GM21619 (cell line): ENCODE measurements at regions not wholly inside any gene's neighbourhood (a gene's known extent, or its start where the extent isn't known, plus 50 kb on each side); places are given as distances from the start of the nearest gene placed in this dataset.
"Not testable (repeated sequence)": the region's sequence is repeated elsewhere in the genome, so short reads cannot be mapped to it uniquely, and the experiment has no call there.

ENCODE experiments used
- ATAC-seq: cut with Tn5 transposase; IDR thresholded peaks from one replicate; pipeline ENCODE4 v1.9.1; 2021; ENCODE audit not compliant: unreplicated experiment

DNA sequence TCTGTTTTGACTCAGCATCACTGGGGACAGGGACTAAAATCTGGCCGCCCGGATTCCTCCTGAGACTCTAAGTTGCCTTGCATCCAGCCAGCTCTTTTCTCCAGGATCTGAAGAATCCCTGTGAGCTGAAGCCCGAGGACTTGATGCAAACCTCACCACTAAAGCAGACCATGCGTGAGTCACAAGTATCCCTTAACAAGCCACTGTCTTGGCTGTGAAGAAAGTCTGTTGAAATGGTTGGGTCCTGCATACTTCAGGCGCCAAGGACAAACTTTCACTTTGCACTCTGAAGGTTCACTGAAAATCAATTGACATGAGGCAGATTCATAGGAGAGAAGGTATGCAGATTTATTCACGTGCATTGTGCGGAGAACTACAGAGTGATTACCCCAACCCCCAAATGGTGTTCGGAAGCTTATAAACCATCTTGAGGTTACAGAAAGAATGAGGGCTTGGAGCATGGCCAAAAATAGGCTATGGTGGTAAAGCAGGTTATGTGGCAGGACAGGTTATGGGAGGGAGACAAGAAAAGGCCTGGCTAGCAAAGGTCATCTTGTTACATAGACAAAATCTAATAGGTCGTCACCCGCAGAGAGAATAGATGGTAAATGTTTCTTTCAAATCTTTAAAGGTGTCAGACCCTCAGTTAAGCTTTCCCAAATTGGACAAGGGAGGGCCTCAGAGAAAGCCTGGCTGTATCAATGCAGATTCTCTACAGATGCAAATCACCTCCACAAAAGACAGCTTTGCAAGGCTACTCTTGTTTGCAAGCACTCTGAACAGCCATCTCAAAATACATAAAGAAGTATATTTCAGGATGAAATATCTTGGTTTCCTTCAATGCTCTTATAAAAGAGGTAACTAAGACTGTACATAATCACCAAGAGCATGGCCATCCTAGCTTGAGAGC is 126.3 kb upstream of the PLAAT1 start:
- no peak for ATAC-seq

DNA sequence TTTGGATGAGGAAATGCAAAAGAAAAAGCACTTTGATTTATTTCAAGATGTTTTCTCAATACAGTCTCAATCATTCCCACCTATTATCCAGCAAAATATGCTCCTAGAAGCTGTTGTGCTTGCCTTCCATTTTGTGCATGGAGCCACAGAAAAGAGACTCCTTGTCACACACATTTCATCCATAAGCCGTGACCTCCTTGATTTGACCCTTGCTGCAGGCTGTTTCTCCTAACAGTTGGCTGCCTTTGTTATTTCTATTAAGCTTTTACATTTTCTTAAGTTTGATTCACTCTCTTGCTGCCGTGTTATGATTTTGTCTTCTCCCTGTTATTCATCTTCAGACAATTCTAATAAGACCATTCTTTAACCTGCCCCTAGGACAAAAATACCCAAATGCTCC is 124.2 kb upstream of the PLAAT1 start:
- no peak for ATAC-seq

- no peak for ATAC-seq
These were observed 122.1 kb upstream of the PLAAT1 start for GRCh38 chr3:193118907-193119306.

DNA sequence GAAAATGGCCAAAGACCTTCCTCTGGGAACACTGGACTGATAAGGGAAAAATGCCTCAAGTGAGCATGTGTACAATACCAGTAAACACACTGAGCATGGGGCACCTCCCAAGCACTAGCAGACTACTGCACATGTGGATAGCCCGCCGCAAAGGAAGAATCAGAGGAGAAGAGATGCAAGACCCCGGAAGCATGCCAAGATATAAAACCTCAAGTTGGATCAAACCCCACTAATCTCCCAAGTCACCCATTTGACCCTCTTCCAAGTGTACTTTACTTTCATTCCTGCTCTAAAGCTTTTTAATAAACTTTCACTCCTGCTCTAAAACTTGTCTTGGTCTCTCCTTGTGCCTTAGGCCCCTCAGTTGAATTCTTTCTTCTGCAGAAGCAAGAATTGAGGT is 121.1 kb upstream of the PLAAT1 start:
- no peak for ATAC-seq

- ATAC-seq, result no peak
These were observed 116.2 kb upstream of the PLAAT1 start for GRCh38 chr3:193124861-193125260.

DNA sequence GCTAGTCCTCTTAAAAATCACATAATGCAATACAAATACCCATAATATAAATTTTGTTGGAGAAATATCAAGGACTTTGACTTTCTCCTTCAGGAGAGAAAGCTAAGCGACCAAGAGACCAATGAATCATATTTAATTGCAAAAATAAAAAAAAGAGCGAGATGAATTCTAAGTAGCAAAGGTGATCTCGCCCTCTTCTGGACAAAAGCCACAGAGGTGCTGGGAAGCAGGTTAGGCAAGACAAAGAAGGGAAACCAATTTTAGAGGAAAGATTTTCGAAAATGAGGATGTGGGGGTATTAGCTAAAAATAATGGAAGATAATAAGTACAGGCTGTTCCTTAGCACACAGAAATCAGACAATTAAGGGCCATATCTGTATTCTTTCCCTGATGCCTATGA is 111.4 kb upstream of the PLAAT1 start:
- no peak for ATAC-seq

DNA sequence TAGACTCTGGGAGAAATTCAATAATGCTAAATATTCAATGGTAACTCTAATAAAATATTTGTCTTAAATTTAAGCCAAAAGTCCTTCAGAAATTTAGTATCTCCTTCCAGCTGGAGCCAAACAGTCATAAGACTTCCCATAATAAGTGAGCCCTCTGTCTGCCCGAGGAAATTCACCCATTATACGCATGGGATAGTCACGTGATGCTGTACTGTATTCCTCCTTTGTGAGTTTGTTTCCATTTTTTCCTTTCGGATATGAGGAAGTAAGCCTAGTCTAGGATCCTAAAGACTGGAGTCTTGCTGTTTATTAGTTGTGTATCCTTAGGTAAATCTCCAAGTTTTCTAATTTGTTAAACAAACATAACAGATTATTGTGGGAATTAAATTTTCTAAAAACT is 110.4 kb upstream of the PLAAT1 start:
- no peak for ATAC-seq

DNA sequence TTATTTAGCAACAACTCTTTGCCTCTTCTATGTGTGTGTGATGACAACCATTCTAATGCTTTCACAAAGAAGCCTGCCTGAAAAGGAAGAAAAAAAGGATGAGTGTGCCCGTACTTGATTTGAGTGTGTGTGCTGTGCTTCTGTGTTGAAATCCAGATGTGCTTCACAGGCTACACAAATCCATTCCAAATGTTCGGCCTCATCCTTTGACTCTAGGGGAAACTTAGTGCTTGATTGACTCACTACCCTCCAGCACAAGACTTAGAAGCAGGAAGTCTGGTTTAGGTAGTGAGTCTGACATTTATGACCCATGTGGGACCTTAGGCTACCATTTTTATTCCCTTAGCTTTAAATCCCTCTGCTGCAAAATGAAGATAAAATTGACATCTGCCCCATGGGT is 108.8 kb upstream of the PLAAT1 start:
- ATAC-seq, result no peak

GRCh38 chr3:193132964-193133363 is 108.1 kb upstream of the PLAAT1 start:
- no peak for ATAC-seq

- ATAC-seq, result no peak
These were observed 106.2 kb upstream of the PLAAT1 start for GRCh38 chr3:193134856-193135255.

GRCh38 chr3:193140381-193140780 is 100.6 kb upstream of the PLAAT1 start:
- no peak for ATAC-seq

- ATAC-seq, result no peak
These were observed 95.8 kb upstream of the PLAAT1 start for GRCh38 chr3:193145248-193145647.

DNA sequence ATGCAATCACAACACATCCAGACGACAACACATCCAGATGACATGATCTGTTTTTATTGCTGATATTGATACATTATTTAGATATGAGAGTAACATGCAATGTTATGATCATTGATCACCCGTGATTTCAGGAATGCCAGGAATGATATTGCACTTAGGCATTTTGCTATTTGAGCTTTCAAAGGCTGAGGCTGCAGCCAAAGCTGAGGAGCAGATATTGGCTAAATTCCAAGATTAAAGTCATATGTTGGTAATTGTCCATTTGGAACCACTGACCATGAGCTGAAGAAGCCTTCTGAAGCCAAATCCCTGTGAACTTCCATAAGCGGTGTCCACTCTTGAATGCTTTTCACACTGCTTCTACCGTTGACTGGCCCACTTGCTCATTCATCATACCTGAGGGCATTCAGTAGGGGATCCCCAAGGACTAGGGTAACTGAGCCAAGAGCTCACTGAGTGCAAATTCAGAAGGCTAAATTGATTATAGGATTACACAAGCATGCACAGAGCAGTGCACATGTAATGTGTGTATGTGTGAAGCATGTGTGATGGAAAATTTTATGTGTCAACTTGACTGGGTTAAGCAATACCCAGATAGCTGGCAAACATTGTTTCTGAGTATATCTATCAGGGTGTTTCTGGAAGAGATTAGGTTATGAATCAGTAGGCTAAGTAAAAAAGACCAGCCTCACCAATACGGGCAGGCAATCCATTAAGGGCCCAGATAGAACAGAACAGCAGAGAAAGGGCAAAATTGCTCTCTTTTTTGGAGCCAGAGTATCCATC is 92.1 kb upstream of the PLAAT1 start:
- ATAC-seq, result no peak

DNA sequence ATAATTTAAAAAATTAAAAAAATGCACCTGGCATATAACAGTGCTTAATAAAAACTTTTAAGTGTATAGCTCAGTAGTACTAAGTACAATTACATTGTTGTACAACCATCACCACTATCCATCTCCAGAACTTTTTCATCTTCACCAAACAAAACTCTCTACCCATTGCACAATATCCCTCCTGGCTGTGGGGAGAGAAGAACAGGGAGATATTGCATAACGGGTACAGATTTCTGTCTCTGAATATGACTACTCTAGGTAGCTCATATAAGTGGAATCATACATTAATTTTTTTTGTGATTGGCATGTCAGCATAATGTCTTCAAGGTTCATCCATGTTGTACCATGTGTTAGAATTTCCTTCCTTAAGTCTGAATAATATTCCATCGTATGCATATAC is 91.0 kb upstream of the PLAAT1 start:
- ATAC-seq, result no peak

DNA sequence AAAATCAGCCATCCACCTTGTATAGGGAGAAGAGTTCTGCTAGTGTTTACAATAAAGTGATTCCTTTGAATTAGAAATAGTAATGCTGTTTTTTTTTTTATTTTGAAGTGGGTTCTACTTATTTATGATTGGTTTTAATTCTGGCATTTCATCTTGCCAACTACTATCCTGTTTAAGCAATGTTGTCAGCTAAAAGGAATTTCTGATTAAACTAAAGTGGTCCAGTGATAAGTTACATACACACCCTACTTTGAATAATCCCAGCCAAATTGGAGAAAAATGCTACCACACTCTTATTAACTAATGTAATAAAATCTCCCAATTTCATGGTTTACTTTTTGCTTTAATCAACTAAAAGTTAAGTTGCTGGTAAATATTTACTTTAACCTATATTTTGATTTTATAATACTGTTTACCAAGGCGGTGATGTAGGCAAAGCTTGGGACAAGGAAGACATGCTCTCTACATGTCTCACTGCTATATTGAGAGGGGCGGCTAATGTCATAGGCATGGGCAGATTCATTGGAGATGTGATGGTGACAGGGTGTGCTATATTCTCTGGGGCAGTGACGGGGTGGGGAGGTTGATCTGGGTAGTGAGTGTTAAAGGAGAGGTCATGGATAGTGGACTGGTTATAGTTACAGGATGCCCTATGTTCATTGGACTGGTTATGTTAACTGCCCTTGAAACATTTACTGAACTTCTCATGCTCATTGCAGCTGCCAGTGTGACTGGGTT is 85.8 kb upstream of the PLAAT1 start:
- not testable (repeated sequence) for ATAC-seq

- ATAC-seq, result no peak
These were observed 84.0 kb upstream of the PLAAT1 start for GRCh38 chr3:193157051-193157450.

- ATAC-seq, result no peak
These were observed 75.4 kb upstream of the PLAAT1 start for GRCh38 chr3:193165431-193166120.

- no peak for ATAC-seq
These were observed 72.1 kb upstream of the PLAAT1 start for GRCh38 chr3:193168931-193169330.

- no peak for ATAC-seq
These were observed 66.9 kb upstream of the PLAAT1 start for GRCh38 chr3:193174140-193174539.

- not testable (repeated sequence) for ATAC-seq
These were observed 61.5 kb upstream of the PLAAT1 start for GRCh38 chr3:193179332-193180012.
